GM19025 (cell line): ENCODE measurements at regions not wholly inside any gene's neighbourhood (a gene's known extent, or its start where the extent isn't known, plus 50 kb on each side); places are given as distances from the start of the nearest gene placed in this dataset.
"Not testable (repeated sequence)": the region's sequence is repeated elsewhere in the genome, so short reads cannot be mapped to it uniquely, and the experiment has no call there.

Source experiments
- ATAC-seq: cut with Tn5 transposase; IDR thresholded peaks from one replicate; pipeline ENCODE4 v1.9.1; 2021; ENCODE audit warnings: mild to moderate bottlenecking, low read depth, moderate library complexity; ENCODE audit not compliant: unreplicated experiment

DNA sequence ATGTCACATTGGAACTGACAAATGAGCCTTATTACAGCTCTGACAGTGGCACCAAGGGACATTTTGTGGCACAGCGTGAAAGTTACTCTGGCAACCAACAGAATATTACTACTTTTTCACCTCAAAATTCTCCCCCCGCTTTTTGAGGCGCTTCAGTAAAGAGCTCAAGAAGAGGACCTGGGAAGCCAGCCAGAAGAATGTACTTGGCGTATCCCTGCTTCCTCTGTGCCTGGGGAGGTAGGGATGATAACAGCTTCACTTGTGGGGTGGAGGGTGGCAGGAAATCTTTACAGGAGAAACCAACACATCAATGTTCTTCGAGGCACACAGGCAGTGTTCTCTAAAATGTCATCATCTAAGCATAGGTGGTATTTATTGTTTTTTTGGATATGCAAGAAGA is 624.1 kb downstream of the NR2F1-AS1 start:
- no peak for ATAC-seq

DNA sequence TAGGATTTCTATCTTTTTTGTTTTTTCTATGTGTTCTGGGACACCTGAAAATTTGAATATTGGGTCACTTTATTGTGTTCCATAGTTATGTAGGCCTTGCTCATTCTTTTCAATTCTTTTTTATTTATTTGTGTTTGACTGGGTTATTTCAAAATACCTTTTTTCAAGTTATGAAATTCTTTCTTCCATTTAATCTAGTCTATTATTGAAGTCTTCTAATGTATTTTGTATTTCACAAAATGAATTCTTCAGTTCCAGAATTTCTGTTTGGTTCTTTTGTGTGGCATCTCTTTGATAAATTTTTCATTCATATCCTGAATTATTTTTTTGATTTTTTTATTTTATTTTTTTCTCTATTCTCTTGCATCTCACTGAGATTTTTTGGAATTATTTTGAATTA is 628.8 kb downstream of the NR2F1-AS1 start:
- no peak for ATAC-seq

DNA sequence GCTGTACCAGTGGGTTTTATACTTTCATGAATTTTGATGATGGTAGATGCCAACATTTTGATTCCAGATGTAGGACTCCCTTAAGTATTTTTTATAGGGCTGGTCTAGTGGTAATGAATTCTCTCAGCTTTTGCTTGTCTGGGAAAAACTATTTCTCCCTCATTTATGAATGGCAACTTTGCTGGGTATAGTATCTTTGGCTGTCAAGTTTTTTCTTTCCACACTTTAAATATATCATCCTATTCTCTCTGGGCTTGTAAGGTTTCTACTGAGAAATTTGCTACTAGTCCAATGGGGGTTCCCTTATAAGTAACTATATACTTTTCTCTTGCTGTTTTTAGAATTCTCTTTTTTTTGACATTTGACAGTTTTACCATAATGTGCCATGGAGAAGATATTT is 629.3 kb downstream of the NR2F1-AS1 start:
- no peak for ATAC-seq

DNA sequence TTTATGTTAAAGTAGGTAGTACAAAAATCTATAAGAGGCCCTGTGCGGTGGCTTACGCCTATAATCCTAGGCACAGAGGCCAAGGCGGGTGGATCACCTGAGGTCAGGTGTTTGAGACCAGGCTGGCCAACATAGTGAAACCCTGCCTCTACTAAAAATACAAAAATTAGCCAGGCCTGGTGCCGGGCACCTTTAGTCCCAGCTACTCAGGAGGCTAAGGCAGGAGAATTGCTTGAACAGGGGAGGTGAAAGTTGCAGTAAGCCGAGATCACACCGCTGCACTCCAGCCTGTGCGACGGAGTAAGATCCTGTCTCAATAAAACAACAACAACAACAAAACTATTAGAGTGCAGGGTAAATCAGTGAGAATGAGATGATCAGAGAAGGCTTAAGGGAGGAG is 634.5 kb downstream of the NR2F1-AS1 start:
- no peak for ATAC-seq

DNA sequence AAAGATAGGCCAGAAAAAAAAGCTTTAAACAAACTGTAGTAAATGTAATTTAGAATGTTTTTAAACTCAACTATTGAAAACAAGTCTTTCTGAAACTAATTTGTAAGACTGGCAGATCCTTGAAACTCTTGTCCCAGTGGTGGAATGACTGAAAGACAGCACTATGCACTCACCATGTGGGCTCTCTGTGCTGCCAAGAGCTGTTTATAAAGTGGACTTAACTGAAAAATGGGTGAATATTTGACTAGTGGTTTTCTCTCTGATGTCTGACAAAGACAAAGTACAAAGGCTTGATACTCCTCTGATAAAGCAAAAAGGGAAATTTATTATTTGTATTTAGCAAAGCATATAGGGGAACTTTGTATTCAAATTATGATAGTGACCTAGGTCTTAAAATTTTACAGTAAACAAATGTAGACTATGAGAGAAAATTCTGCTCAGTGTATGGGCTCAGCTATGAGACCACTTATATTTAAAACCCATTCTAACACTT is 635.4 kb downstream of the NR2F1-AS1 start:
- peak; percentile 73 for ATAC-seq

DNA sequence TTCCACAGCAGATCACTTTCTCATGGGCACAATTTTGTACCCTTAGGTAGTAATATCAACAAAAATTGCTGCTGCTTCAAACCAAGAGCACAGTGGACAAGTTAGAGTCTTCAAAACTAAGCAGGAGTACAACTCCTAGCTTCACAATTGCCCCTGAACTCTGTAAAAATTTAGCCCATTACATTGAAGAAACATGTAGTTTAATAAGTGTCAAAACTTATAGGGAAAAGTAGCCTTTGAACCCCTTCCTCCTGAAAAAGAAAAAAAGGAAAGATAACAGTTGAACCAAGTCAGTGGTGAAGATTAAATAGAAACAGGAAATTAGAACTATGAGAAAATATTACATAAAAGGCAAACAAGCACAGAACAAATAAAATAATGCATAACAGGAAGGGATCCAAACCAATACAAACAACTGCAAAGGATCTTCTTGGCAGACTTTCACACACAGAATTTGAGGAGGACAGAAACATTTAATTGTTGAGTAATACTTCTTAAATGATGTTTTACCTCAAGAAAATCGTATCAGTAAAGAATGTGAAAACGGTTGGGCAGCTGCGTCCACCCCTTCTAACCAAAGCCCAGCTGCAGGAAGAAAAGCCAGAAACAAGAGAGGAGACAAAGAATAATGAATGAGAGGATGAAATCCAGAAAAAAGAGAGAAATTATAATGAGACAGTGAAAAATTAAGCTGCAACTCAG is 636.0 kb downstream of the NR2F1-AS1 start:
- no peak for ATAC-seq

DNA sequence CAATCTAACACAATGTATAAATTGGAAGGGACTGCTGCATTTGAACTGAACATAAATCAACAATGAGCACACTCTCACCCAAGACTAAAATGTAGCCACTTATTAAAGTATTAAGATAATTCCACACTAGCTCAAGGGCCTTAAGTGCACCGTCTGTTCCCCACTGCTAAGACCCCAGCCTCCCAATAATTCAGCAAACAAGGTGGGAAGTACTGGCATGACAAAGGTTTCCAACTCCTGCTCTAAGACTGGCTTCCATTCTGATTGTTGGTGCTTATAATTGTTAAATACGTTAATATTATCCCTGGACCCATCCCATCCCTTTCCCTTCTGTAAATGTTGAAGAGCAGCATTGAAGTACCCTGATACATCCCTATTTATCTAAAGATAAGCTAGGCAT is 636.7 kb downstream of the NR2F1-AS1 start:
- ATAC-seq: no peak

DNA sequence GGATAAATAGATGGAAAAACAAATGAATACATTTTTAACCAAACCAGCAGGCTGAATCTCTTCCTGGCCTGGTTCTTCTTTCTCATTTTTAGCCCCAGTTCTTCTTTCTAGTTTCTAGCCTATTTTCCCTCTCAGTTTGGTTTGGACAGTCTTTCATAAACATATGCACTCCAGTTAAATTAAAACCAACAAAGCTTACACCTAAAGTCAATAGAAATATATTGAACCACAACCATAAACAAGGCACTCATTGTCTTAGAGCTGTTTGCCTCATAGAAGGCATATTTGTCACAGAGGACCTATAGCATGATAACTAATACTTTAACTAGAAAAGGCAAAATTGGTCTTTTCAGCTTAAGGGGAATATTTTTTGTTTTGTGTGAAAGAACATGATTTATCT is 638.3 kb downstream of the NR2F1-AS1 start:
- ATAC-seq: no peak

DNA sequence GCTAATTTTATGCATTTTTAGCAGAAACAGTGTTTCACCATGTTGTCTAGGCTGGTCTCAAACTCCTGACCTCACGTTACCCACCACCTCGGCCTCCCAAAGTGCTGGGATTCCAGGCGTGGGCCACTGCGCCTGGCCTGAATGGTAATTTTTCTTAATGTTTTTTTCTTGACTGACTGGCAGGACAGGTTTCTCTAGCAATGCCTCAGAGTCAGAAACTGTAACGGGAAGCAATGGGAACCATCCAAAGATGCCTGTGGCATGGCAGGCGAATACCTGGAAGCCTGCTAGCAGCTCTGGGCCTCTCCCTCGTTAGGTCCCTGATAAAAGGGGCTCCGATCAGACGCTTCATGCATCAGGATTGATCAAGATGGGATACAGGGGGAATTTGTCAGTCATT is 639.2 kb downstream of the NR2F1-AS1 start:
- no peak for ATAC-seq

DNA sequence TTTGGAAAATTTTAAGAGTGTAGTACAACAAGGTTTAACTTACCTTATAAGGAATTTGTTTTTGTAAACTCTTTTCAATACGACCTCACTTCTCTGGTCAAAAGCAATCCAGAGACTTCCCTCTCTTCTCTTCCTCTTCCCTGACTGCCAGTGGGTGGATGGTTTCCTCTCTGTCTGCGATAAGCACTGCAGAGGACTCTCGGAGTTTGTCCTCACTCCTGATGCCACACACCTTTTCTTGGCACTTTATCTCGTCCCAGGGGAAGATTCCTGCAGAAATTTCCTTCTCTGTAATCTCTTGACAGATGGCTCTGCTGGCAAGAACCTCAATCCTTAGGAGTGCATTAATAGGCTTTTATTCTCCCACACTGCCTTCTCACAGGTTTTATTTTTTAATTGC is 641.6 kb downstream of the NR2F1-AS1 start:
- ATAC-seq: no peak

DNA sequence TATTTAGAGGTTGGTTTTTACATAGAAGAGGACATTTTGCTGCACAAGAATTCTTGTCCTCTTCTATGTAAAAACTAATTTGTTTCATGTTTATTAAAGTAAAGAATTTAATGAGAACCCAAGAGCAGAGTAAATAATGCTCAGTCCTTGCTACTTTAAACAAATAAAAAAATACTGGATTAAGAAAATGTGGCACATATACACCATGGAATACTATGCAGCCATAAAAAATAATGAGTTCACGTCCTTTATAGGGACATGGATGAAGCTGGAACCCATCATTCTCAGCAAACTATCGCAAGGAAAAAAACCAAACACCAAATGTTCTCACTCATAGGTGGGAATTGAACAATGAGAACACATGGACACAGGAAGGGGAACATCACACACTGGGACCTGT is 643.6 kb downstream of the NR2F1-AS1 start:
- ATAC-seq: not testable (repeated sequence)

DNA sequence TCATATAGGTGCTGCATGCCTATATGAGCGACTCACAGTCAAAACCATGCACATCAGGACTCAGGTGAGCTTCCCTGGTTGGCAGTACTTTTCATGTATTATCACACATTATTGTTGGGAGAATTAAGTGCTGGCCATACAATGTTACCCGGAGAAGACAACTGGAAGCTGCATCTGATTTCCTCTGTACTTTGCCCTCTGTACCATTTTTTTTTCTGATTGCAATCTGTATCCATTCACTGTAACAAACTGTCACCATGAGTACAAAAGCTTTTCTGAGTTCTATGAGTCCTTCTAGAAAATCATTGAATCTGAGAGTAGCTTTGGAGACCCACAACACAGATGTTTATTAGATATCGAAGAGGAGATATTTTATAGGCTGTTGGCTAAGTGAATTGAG is 651.0 kb downstream of the NR2F1-AS1 start:
- ATAC-seq: no peak

DNA sequence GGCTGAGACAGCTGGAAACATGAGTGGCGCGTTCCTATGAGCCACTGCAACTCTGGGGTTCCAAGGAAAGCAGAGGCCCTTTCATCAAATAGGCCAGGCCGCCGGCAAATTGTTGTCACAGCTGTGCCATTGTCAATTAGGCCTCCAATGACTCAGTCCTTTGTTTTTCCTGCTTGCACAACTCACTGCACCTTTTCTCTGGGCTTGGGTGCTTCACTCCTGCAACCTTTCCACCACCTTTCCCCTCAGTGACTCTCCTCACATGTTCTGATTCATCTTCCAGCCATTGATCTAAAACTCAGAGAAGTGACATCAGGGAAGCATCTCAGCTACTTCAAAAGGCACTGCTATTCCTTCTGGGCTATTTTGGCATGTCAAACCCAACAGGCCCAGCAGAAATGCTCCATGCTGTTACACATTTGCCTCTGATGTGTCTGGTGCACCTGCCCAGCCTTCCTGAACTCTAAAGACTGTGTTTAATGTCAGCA is 653.7 kb downstream of the NR2F1-AS1 start:
- no peak for ATAC-seq

DNA sequence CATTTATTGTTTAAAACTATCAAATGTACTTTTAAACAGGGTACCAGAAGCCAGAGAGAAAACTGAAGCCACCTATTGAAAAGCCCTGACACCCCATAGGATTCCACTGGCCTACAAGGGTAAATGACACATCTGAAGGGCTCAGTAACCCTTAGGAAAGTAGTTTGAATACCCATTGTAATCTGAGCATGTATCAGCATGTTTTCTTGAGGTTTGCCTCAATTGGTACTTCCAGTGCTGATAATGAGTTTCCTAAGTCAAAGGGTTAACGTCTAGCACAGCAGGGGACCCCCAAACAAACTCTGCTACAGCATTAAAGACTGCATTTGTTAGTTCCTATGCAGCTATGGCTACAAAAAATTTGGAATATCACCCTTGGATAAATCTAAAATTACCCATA is 657.1 kb downstream of the NR2F1-AS1 start:
- no peak for ATAC-seq

DNA sequence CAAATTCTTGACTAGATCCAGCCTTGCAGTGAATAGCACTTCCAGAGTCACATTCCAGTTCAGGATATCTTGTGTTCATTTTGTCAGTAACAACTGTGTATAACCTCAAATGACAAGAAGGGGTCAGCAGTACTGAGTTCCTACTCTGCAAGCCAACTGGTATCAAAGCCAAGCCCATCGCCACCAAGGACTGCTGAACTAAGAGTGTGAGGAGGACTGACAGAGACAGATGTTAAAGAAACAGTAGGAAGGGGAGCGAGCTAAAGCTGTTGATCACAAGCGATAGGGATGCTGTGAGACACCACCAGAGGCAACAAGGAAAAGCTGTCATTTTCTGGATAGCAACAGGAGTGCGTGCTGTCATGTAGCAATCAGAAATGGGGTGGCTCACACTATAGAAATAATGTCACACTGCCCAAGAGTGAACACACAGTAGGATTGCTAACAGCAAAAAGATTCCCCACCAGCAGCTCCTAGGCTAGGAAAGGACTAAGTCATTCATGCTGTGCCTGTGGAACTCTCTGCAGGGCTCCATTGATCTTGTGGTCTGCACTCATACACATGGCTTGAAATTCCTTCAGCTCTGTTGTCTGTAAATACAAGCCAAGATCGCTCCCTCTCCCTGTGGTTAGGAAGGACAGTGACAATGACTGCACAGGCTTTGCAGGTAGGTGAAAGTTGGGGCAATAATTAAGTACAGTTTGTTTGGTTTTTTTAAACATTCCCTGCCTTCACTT is 658.6 kb downstream of the NR2F1-AS1 start:
- ATAC-seq: no peak

DNA sequence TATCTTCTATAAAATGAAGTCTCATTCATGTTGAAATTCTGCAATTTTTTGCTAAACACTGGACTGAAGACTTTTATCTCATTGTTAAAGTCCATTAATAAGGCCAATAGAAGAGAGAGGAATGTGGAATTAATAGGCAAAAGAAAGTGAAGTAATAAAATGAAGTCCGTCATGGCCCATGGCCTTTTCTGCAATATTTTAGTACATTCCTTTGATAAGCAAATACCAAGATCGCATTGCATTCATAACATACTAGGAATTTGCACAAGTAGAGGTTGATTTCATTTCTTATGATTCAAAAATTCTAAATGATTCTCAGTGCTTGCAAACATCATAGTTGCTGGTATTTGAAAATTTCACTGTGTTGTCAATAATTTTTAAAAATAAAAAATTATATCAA is 664.0 kb downstream of the NR2F1-AS1 start:
- no peak for ATAC-seq

DNA sequence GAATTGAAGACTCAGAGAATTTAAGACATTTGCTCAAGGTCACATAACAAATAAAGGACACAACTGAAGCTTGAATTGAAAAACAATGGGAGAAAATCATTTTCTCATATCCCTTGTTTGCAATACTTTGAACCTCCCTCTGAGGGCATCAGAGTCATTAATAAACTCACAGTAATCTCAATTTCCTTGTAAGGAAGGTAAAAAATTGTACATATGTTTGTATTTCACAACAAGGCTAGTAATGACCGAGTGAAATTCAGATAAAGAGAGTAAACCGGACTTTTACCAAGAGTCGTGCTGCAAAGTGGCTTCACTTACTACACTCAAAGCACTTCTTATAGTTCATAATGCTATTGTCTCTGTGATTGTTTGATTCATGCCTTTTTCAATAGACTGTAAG is 665.0 kb downstream of the NR2F1-AS1 start:
- no peak for ATAC-seq

DNA sequence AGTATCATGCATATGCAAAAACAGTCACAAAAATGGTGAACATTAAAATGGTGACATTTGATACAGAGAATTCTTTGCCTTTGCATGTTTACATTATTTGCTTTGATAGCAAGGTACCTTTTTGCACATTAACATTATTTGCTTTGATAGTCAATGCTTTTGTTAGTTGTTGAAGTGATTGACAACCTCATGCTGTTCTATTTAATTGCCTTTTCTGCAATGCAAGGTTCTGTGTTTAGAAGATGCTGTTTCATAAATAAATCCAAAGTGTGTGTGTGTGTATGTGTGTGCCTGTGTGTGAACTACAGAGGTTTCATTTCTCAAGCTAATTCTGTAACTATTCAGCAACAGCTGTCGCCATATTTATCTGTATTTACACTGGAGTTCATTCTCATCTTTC is 668.7 kb downstream of the NR2F1-AS1 start:
- ATAC-seq: no peak

DNA sequence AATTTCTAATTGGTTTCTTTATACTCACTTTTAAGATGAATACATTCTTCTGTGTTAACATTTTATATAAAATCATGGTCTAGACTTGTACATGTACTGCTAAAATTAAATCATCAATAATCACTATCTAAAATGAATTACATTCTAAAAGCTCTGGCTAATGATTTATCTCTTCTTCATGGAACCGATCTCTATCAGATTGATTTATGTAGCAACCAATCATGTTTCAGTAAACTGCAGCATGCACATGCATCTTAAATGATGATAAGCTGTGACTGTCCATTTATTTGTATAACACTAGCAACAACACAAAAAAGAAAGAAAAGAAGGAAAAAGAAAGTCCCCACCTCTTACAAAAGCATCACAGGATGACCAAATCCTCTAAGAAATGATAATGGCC is 669.2 kb downstream of the NR2F1-AS1 start:
- ATAC-seq: no peak

DNA sequence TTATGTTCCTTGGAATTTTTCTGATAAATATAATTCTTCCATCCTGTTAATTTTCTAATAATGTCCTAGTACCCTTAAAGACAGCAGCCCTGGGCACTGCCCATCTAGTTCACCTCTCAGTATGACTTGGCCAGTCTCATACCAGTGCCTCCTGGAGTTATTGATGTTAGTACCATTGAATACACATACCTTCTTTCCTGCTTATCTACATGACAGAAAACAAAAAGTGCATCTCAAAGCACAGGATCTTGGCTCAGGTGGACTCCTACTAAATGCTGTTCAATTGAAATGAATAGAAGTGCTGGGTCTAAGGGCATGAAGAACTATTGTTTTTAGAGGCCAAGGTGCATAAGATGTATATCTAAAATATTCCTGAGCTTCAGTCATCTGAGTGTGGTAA is 669.7 kb downstream of the NR2F1-AS1 start:
- no peak for ATAC-seq

DNA sequence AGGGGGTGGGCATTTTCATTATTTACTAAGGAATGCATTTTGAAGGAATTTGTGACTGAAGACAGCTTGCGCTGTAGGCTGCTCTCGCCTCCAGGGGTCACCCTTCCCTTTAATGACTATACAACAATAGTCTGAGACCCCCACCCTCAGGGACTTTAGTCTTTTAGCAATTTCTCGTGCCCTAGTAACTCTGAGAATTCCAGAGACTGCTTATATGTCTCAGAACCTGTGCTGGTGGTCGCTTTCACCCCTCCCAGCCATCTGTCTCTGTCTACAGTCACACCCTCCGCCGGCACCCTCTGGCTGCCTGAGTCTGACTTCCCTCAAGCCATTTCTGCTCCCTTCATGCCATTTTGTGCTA is 671.4 kb downstream of the NR2F1-AS1 start:
- ATAC-seq: no peak

DNA sequence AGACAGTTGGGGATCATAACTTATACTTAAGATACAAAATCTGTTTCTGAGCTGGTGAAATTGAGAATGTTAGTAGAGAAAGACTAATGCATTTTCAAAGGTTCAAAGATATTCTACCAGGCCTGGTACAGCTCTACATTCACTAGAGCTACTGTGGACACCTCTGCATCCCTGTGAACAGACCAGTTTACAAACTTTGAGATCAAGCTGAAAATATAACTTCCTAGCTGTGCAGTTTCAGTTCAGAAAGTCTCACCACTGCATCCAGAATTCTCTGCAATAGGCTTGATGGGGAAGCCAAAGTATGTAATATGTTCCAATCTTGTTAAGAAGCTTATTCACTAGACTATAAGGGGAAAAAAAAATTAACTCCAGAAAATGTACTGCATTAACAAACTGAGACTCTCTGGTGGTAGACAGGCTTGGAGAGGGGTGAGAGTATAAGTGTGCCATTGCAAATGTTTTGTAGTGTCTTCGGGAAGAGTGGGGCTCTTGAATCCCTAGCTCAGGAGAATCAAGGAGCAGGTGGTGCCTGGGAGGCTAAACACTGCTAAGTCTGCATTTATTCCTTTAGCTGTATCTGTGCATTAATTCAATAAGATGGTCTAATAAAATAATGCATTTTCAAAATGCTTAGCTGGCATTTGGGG is 671.9 kb downstream of the NR2F1-AS1 start:
- no peak for ATAC-seq
